Pulmonary artery endothelial cell (primary cell): ENCODE measurements at regions not wholly inside any gene's neighbourhood (a gene's known extent, or its start where the extent isn't known, plus 50 kb on each side); places are given as distances from the start of the nearest gene placed in this dataset.
"Not testable (repeated sequence)": the region's sequence is repeated elsewhere in the genome, so short reads cannot be mapped to it uniquely, and the experiment has no call there.

Experiments
- DNase-seq: peaks from one replicate; pipeline ENCODE4 v3.0.0-alpha.2; 2011; ENCODE audit warnings: low read depth, low spot score

- no peak for DNase-seq
Measured at GRCh38 chr1:70819231-70819630, 228.4 kb downstream of the PTGER3 start.

GRCh38 chr1:70819785-70820184, 227.8 kb downstream of the PTGER3 start:
- DNase-seq, result no peak

GRCh38 chr1:70820396-70820795, 227.2 kb downstream of the PTGER3 start:
- DNase-seq, result no peak

GRCh38 chr1:70820995-70821394, 226.6 kb downstream of the PTGER3 start:
- no peak for DNase-seq

GRCh38 chr1:70826428-70826827, 221.2 kb downstream of the PTGER3 start:
- DNase-seq, result no peak

- no peak for DNase-seq
Measured at GRCh38 chr1:70827030-70827429, 220.6 kb downstream of the PTGER3 start.

GRCh38 chr1:70828177-70828576, 219.4 kb downstream of the PTGER3 start:
- DNase-seq, result no peak

GRCh38 chr1:70834365-70834764, 213.3 kb downstream of the PTGER3 start:
- not testable (repeated sequence) for DNase-seq

- no peak for DNase-seq
Measured at GRCh38 chr1:70836456-70836855, 211.2 kb downstream of the PTGER3 start.

- DNase-seq, result no peak
Measured at GRCh38 chr1:70840260-70840953, 207.2 kb downstream of the PTGER3 start.

GRCh38 chr1:70842562-70842961, 205.1 kb downstream of the PTGER3 start:
- no peak for DNase-seq

GRCh38 chr1:70843452-70843851, 204.2 kb downstream of the PTGER3 start:
- no peak for DNase-seq

GRCh38 chr1:70847013-70847412, 200.6 kb downstream of the PTGER3 start:
- no peak for DNase-seq

GRCh38 chr1:70855203-70855602, 192.4 kb downstream of the PTGER3 start:
- DNase-seq, result no peak

- no peak for DNase-seq
Measured at GRCh38 chr1:70856201-70856600, 191.4 kb downstream of the PTGER3 start.

- DNase-seq, result no peak
Measured at GRCh38 chr1:70863239-70863638, 184.4 kb downstream of the PTGER3 start.

- no peak for DNase-seq
Measured at GRCh38 chr1:70864302-70864701, 183.3 kb downstream of the PTGER3 start.

GRCh38 chr1:70866542-70867264, 180.9 kb downstream of the PTGER3 start:
- DNase-seq, result no peak

GRCh38 chr1:70871790-70872189, 175.8 kb downstream of the PTGER3 start:
- DNase-seq, result no peak

GRCh38 chr1:70874063-70874462, 173.6 kb downstream of the PTGER3 start:
- DNase-seq, result no peak

GRCh38 chr1:70874818-70875217, 172.8 kb downstream of the PTGER3 start:
- no peak for DNase-seq

- no peak for DNase-seq
Measured at GRCh38 chr1:70877343-70877742, 170.3 kb downstream of the PTGER3 start.

GRCh38 chr1:70887936-70888335, 159.7 kb downstream of the PTGER3 start:
- no peak for DNase-seq
